Uterus (tissue), 3 donors: ENCODE measurements at regions not wholly inside any gene's neighbourhood (a gene's known extent, or its start where the extent isn't known, plus 50 kb on each side); places are given as distances from the start of the nearest gene placed in this dataset.

Experiments
- DNase-seq, 2 donors: peaks; one replicate each; pipeline ENCODE4 v3.0.0-alpha.2; 2019 to 2020
- H3K27ac ChIP-seq, 2 donors: fragments of 200-600 bp; sonication (generic); 1 replicate in 1 of 2; 2 replicates in 1 of 2; pipeline ENCODE4 v1.5.1; 2016 to 2018
- H3K27me3 ChIP-seq, 2 donors: fragments of 200-600 bp; sonication (generic); one replicate each; pipeline ENCODE4 v1.5.1; 2018 to 2019; ENCODE audit warnings: control low read depth in 1 of 2
- H3K36me3 ChIP-seq, 2 donors: fragments of 200-600 bp; sonication (generic); one replicate each; pipeline ENCODE4 v1.5.1; 2019; ENCODE audit warnings: control low read depth in 1 of 2
- H3K4me1 ChIP-seq, 2 donors: fragments of 200-600 bp; sonication (generic); one replicate each; pipeline ENCODE4 v1.5.1; 2018 to 2019; ENCODE audit warnings: control low read depth in 1 of 2
- H3K4me3 ChIP-seq, 2 donors: fragments of 200-600 bp; sonication (generic); 1 replicate in 1 of 2; 2 replicates in 1 of 2; pipeline ENCODE4 v1.5.1; 2018 to 2019; ENCODE audit warnings: mild to moderate bottlenecking in 1 of 2
- H3K9me3 ChIP-seq, 2 donors: fragments of 200-600 bp; sonication (generic); one replicate each; pipeline ENCODE4 v1.5.1; 2019; ENCODE audit warnings: control low read depth in 1 of 2
- CTCF ChIP-seq, 4 experiments: fragments of 200-600 bp in 2 of 4; fragments of 450-650 bp in 2 of 4; sonication (generic) in 2 of 4; IDR thresholded peaks; one replicate each; pipeline ENCODE4 v1.5.1; 2016 to 2019; ENCODE audit warnings: antibody characterized with exemption in 4 of 4, mild to moderate bottlenecking in 2 of 4, moderate library complexity in 1 of 4
- POLR2A ChIP-seq, 2 donors: fragments of 450-650 bp; IDR thresholded peaks; one replicate each; pipeline ENCODE4 v1.6.1; 2016; ENCODE audit warnings: antibody characterized with exemption in 2 of 2, mild to moderate bottlenecking in 1 of 2, moderate library complexity in 1 of 2
- intact Hi-C: fragments of 100-400 bp; cut with DNase I; formaldehyde crosslinking; loops from one replicate; pipeline ENCODE4 v1.15.1; 2023; ENCODE audit warnings: low total_unique reads
- donor health status: DM: yes; HTN: yes; CAD: no.

GRCh38 chr17:34770586-34770985, 190.7 kb downstream of the CCT6B start:
- no peaks in the 10 kb centered on the region for H3K27me3 ChIP-seq
- intact Hi-C loops, result no loop called here
- no peak overlapping the region for H3K27ac ChIP-seq
- H3K36me3 ChIP-seq, result no peaks in the 10 kb centered on the region
- no peaks in the 10 kb centered on the region for H3K9me3 ChIP-seq
- H3K4me3 ChIP-seq, result no peak overlapping the region
- DNase-seq, result no peak
- TF ChIP-seq POLR2A (IDR thresholded peaks at IDR 0.05) (no peak), CTCF (IDR thresholded peaks at IDR 0.05) (no peak)
- no peaks in the 10 kb centered on the region for H3K4me1 ChIP-seq

GRCh38 chr17:34769899-34770298, 190.5 kb downstream of the TMEM132E start:
- DNase-seq, result no peak
- Histone ChIP-seq H3K9me3 (no peaks in the 10 kb centered on the region), H3K27ac (no peak overlapping the region), H3K36me3 (no peaks in the 10 kb centered on the region), H3K4me1 (no peaks in the 10 kb centered on the region), H3K27me3 (no peaks in the 10 kb centered on the region), H3K4me3 (no peak overlapping the region)
- intact Hi-C loops, result no loop called here
- TF ChIP-seq CTCF (IDR thresholded peaks at IDR 0.05) (no peak), POLR2A (IDR thresholded peaks at IDR 0.05) (no peak)

- intact Hi-C loops, result no loop called here
- Histone ChIP-seq H3K4me1 (no peaks in the 10 kb centered on the region), H3K36me3 (no peaks in the 10 kb centered on the region), H3K27ac (no peak overlapping the region), H3K9me3 (no peaks in the 10 kb centered on the region), H3K4me3 (no peak overlapping the region), H3K27me3 (no peaks in the 10 kb centered on the region)
- no peak for TF ChIP-seq POLR2A (IDR thresholded peaks at IDR 0.05)
- no peak for DNase-seq
Observed at GRCh38 chr17:34769049-34769448, 189.7 kb downstream of the TMEM132E start.

GRCh38 chr17:34765291-34765690, 185.9 kb downstream of the TMEM132E start:
- no peak for DNase-seq
- no peak for TF ChIP-seq POLR2A (IDR thresholded peaks at IDR 0.05)
- TF ChIP-seq CTCF (IDR thresholded peaks at IDR 0.05), result no peak
- H3K27me3 ChIP-seq, result no peaks in the 10 kb centered on the region
- H3K27ac ChIP-seq, result no peak overlapping the region
- H3K36me3 ChIP-seq, result no peaks in the 10 kb centered on the region
- no peaks in the 10 kb centered on the region for H3K9me3 ChIP-seq
- intact Hi-C loops, result no loop called here
- no peaks in the 10 kb centered on the region for H3K4me1 ChIP-seq
- no peak overlapping the region for H3K4me3 ChIP-seq

- intact Hi-C loops, result no loop called here
- no peak overlapping the region for H3K27ac ChIP-seq
- DNase-seq, result no peak
- no peaks in the 10 kb centered on the region for H3K4me1 ChIP-seq
- no peak overlapping the region for H3K4me3 ChIP-seq
- H3K9me3 ChIP-seq, result no peaks in the 10 kb centered on the region
- H3K27me3 ChIP-seq, result no peaks in the 10 kb centered on the region
- H3K36me3 ChIP-seq, result no peaks in the 10 kb centered on the region
- TF ChIP-seq POLR2A (IDR thresholded peaks at IDR 0.05), result no peak
Observed at GRCh38 chr17:34764716-34765115, 185.3 kb downstream of the TMEM132E start.

- Histone ChIP-seq H3K27ac (no peak overlapping the region), H3K4me1 (no peaks in the 10 kb centered on the region), H3K27me3 (no peaks in the 10 kb centered on the region), H3K36me3 (no peaks in the 10 kb centered on the region), H3K4me3 (no peak overlapping the region), H3K9me3 (no peaks in the 10 kb centered on the region)
- intact Hi-C loops, result no loop called here
- DNase-seq, result no peak
- TF ChIP-seq POLR2A (IDR thresholded peaks at IDR 0.05) (no peak), CTCF (IDR thresholded peaks at IDR 0.05) (no peak)
Observed at GRCh38 chr17:34763728-34764665, 184.6 kb downstream of the TMEM132E start.
